ENCODE measurements at regions not wholly inside any gene's neighbourhood (a gene's known extent, or its start where the extent isn't known, plus 50 kb on each side); places are given as distances from the start of the nearest gene placed in this dataset.

- no peak for TF ChIP-seq CTCF (conservative IDR thresholded peaks at IDR 0.05; ENCODE audit: low read length)
- TF ChIP-seq EZH2phosphoT487 (IDR thresholded peaks at IDR 0.05; ENCODE audit: borderline replicate concordance, low read depth, low read length) = no peak
These were observed 145.2 kb upstream of the SYT13 start for GRCh38 chr11:45431046-45432018.
